ENCODE measurements at regions not wholly inside any gene's neighbourhood (a gene's known extent, or its start where the extent isn't known, plus 50 kb on each side); places are given as distances from the start of the nearest gene placed in this dataset.

DNA sequence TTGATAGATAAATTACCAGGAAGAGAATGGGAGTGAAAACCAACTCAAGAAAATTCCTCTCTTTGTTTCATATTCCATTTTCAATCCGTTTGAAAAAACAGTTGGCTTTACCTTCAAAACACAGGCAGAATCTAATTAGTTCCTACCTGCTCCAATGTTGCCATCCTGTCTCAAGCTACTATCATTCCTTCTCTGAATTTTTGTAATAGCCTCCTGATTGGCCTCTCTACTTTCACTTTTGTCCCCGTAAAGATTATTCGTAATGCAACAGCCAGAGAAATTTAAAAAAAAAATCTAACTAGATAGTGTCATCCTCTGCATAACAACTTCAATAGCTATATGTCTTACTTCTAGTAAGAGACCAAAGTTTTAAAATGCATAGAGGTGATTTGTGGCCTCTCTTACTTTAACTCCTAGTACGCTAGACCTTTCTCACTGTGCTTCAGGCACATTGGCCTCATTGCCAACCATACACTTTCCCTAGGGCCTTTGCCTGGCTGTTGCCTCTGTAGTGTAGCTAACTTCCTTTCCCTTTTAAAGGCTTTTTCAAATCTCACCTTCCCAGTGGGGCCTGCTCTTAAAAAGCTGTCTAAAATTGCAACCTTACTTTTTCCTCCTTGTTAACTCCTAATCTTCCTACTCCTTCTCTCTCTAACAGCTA lies 311.3 kb upstream of the GRIN3A start:
- TF ChIP-seq, protein P1, sequence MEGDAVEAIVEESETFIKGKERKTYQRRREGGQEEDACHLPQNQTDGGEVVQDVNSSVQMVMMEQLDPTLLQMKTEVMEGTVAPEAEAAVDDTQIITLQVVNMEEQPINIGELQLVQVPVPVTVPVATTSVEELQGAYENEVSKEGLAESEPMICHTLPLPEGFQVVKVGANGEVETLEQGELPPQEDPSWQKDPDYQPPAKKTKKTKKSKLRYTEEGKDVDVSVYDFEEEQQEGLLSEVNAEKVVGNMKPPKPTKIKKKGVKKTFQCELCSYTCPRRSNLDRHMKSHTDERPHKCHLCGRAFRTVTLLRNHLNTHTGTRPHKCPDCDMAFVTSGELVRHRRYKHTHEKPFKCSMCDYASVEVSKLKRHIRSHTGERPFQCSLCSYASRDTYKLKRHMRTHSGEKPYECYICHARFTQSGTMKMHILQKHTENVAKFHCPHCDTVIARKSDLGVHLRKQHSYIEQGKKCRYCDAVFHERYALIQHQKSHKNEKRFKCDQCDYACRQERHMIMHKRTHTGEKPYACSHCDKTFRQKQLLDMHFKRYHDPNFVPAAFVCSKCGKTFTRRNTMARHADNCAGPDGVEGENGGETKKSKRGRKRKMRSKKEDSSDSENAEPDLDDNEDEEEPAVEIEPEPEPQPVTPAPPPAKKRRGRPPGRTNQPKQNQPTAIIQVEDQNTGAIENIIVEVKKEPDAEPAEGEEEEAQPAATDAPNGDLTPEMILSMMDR (IDR thresholded peaks at IDR 0.05), result no peak
- no peak for TF ChIP-seq POLR2A (IDR thresholded peaks at IDR 0.05)

All from upper lobe of left lung (tissue), 4 donors.